Activated CD4-positive, alpha-beta T cell treated with anti-CD3 and anti-CD28 coated beads, Interleukin-2, Interleukin-6, amounts not matched to agents 100 ng/mL and 50 ng/mL, durations not matched to agents 16 hours and 8 hours (primary cell): ENCODE measurements at regions not wholly inside any gene's neighbourhood (a gene's known extent, or its start where the extent isn't known, plus 50 kb on each side); places are given as distances from the start of the nearest gene placed in this dataset.
"Not testable (repeated sequence)": the region's sequence is repeated elsewhere in the genome, so short reads cannot be mapped to it uniquely, and the experiment has no call there.

Experiments
- DNase-seq: peaks from one replicate; pipeline ENCODE4 v3.0.0-alpha.2; 2020

- no peak for DNase-seq
Measured at GRCh38 chr10:33897291-33897752, 562.9 kb upstream of the NRP1 start.

GRCh38 chr10:33893506-33893905 is 559.0 kb upstream of the NRP1 start:
- no peak for DNase-seq

- no peak for DNase-seq
Measured at GRCh38 chr10:33889371-33889770, 554.9 kb upstream of the NRP1 start.

GRCh38 chr10:33887188-33887587 is 552.7 kb upstream of the NRP1 start:
- no peak for DNase-seq

GRCh38 chr10:33886299-33886698 is 551.8 kb upstream of the NRP1 start:
- DNase-seq = no peak

- no peak for DNase-seq
Measured at GRCh38 chr10:33884604-33885003, 550.1 kb upstream of the NRP1 start.

- DNase-seq = no peak
Measured at GRCh38 chr10:33883881-33884280, 549.4 kb upstream of the NRP1 start.

- DNase-seq = no peak
Measured at GRCh38 chr10:33882996-33883395, 548.5 kb upstream of the NRP1 start.

- no peak for DNase-seq
Measured at GRCh38 chr10:33880291-33880690, 545.8 kb upstream of the NRP1 start.

GRCh38 chr10:33878238-33878786 is 543.8 kb upstream of the NRP1 start:
- DNase-seq = no peak

GRCh38 chr10:33876584-33877400 is 542.3 kb upstream of the NRP1 start:
- DNase-seq = no peak

- DNase-seq = no peak
Measured at GRCh38 chr10:33875924-33876583, 541.6 kb upstream of the NRP1 start.

- no peak for DNase-seq
Measured at GRCh38 chr10:33871061-33871956, 536.8 kb upstream of the NRP1 start.

GRCh38 chr10:33869481-33869880 is 535.0 kb upstream of the NRP1 start:
- no peak for DNase-seq

GRCh38 chr10:33869028-33869427 is 534.6 kb upstream of the NRP1 start:
- no peak for DNase-seq

- DNase-seq = not testable (repeated sequence)
Measured at GRCh38 chr10:33867199-33867789, 532.8 kb upstream of the NRP1 start.

GRCh38 chr10:33863352-33863751 is 528.9 kb upstream of the NRP1 start:
- no peak for DNase-seq

- no peak for DNase-seq
Measured at GRCh38 chr10:33862536-33863105, 528.2 kb upstream of the NRP1 start.

- no peak for DNase-seq
Measured at GRCh38 chr10:33861833-33862232, 527.4 kb upstream of the NRP1 start.

GRCh38 chr10:33861016-33861704 is 526.7 kb upstream of the NRP1 start:
- DNase-seq = no peak

- DNase-seq = no peak
Measured at GRCh38 chr10:33860552-33860951, 526.1 kb upstream of the NRP1 start.
